ENCODE measurements at regions not wholly inside any gene's neighbourhood (a gene's known extent, or its start where the extent isn't known, plus 50 kb on each side); places are given as distances from the start of the nearest gene placed in this dataset.

DNA sequence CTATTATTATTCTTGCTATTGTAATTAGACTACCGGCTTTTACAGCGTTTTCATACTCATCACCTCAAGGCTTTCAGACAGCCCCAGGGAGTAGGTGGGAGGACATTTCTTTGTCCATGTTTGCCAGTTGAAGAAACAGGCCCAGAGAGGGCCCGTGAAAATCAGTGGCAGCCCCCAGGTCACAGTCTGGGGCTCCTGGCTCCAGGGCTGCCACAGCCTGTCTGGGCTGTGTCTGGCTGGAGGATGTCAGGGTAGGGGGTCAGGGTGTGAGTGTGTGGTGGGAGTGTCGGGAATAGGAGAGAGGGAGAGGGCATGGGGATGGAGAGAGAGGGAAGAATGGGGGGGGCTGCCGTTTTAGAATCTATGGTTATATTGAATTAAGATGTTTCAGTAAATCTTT is 118.2 kb upstream of the TLE3 start:
- Histone ChIP-seq H3K27ac (no peak overlapping the region), H3K9me3 (ENCODE audit: low read depth) (no peaks in the 10 kb centered on the region), H3K79me2 (no peaks in the 10 kb centered on the region), H3K27me3 (no peaks in the 10 kb centered on the region), H3K36me3 (replicated peaks; ENCODE audit: insufficient read depth, low read depth) (no peaks in the 10 kb centered on the region), H4K20me1 (ENCODE audit: insufficient read depth, poor library complexity, severe bottlenecking) (no peaks in the 10 kb centered on the region), H3K9me2 (replicated peaks; ENCODE audit: insufficient read depth) (no peaks in the 10 kb centered on the region), H2AFZ (no peak overlapping the region), H3K4me1 (ENCODE audit: insufficient read depth) (no peaks in the 10 kb centered on the region), H3K4me3 (no peak overlapping the region), H3K4me2 (no peak overlapping the region)
- no peak for DNase-seq (ENCODE audit: low spot score)
- no peak for TF ChIP-seq EZH2phosphoT487 (IDR thresholded peaks at IDR 0.05; ENCODE audit: low read depth, severe bottlenecking, unreplicated experiment)
- TF ChIP-seq, protein P1, sequence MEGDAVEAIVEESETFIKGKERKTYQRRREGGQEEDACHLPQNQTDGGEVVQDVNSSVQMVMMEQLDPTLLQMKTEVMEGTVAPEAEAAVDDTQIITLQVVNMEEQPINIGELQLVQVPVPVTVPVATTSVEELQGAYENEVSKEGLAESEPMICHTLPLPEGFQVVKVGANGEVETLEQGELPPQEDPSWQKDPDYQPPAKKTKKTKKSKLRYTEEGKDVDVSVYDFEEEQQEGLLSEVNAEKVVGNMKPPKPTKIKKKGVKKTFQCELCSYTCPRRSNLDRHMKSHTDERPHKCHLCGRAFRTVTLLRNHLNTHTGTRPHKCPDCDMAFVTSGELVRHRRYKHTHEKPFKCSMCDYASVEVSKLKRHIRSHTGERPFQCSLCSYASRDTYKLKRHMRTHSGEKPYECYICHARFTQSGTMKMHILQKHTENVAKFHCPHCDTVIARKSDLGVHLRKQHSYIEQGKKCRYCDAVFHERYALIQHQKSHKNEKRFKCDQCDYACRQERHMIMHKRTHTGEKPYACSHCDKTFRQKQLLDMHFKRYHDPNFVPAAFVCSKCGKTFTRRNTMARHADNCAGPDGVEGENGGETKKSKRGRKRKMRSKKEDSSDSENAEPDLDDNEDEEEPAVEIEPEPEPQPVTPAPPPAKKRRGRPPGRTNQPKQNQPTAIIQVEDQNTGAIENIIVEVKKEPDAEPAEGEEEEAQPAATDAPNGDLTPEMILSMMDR (IDR thresholded peaks at IDR 0.05; ENCODE audit: poor library complexity) = no peak
- no peak for TF ChIP-seq EZH2 (IDR thresholded peaks at IDR 0.05; ENCODE audit: borderline replicate concordance)
- 74% methylated on average over 5 of the region's 5 CpGs for WGBS (ENCODE audit: low lambda C conversion rate, missing lambda C conversion rate)

DNA sequence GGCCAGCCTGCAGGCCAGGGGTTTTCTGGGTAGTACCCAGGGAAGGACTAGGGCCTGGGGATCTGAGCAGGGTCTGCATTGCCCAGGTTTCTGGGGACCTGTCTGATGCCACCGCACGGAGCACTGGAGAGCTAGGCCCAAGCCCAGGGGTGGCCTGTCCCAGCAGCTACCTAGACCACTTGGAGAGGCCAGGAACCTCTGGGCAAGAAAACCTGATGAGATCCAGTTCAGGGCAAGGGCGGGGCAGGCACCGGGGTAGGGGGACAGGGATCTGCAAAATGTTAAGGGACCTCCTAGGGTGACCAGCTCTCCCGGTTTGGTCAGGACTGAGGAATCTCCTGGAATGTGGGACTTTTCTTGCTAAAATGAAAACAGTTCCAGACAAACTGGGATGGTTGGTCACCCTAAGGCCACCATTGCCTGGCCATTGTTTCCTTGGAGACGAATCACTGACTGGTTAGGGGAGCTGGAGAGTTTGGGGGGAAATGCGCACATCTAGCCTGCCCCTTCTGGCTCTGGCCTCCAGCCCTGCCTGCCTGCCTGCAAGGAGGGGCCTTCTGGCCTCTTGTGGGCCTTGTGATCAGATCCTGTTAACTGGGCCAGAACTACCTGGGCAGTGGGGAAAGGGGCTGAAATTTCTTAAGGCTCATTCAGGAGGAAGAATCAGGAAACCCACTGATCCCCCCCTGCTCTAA is 117.4 kb upstream of the TLE3 start:
- H4K20me1 ChIP-seq (ENCODE audit: insufficient read depth, poor library complexity, severe bottlenecking) = no peaks in the 10 kb centered on the region
- WGBS (ENCODE audit: low lambda C conversion rate, missing lambda C conversion rate) = 90% methylated on average over 7 of the region's 7 CpGs
- no peaks in the 10 kb centered on the region for H3K27me3 ChIP-seq
- DNase-seq (ENCODE audit: low spot score) = no peak
- H3K36me3 ChIP-seq (replicated peaks; ENCODE audit: insufficient read depth, low read depth) = no peaks in the 10 kb centered on the region
- no peak overlapping the region for H2AFZ ChIP-seq
- H3K79me2 ChIP-seq = no peaks in the 10 kb centered on the region
- no peak overlapping the region for H3K27ac ChIP-seq
- TF ChIP-seq, protein P1 (IDR thresholded peaks at IDR 0.05; ENCODE audit: poor library complexity) = no peak
- TF ChIP-seq EZH2phosphoT487 (IDR thresholded peaks at IDR 0.05; ENCODE audit: low read depth, severe bottlenecking, unreplicated experiment) (no peak), EZH2 (IDR thresholded peaks at IDR 0.05; ENCODE audit: borderline replicate concordance) (no peak)
- H3K9me3 ChIP-seq (ENCODE audit: low read depth) = no peaks in the 10 kb centered on the region
- no peaks in the 10 kb centered on the region for H3K4me1 ChIP-seq (ENCODE audit: insufficient read depth)
- H3K4me3 ChIP-seq = no peak overlapping the region
- no peak overlapping the region for H3K4me2 ChIP-seq
- no peaks in the 10 kb centered on the region for H3K9me2 ChIP-seq (replicated peaks; ENCODE audit: insufficient read depth)

GRCh38 chr15:70214276-70214675 is 116.6 kb upstream of the TLE3 start:
- DNase-seq (ENCODE audit: low spot score) = no peak
- Histone ChIP-seq H3K4me1 (ENCODE audit: insufficient read depth) (no peaks in the 10 kb centered on the region), H3K79me2 (no peaks in the 10 kb centered on the region), H3K27me3 (no peaks in the 10 kb centered on the region), H3K9me2 (replicated peaks; ENCODE audit: insufficient read depth) (no peaks in the 10 kb centered on the region), H3K36me3 (replicated peaks; ENCODE audit: insufficient read depth, low read depth) (no peaks in the 10 kb centered on the region), H4K20me1 (ENCODE audit: insufficient read depth, poor library complexity, severe bottlenecking) (no peaks in the 10 kb centered on the region), H3K4me3 (no peak overlapping the region), H3K27ac (no peak overlapping the region), H3K4me2 (no peak overlapping the region), H3K9me3 (ENCODE audit: low read depth) (no peaks in the 10 kb centered on the region), H2AFZ (no peak overlapping the region)
- TF ChIP-seq EZH2 (IDR thresholded peaks at IDR 0.05; ENCODE audit: borderline replicate concordance) (no peak), EZH2phosphoT487 (IDR thresholded peaks at IDR 0.05; ENCODE audit: low read depth, severe bottlenecking, unreplicated experiment) (no peak)
- TF ChIP-seq, protein P1 (IDR thresholded peaks at IDR 0.05; ENCODE audit: poor library complexity) = no peak
- WGBS (ENCODE audit: low lambda C conversion rate, missing lambda C conversion rate) = 89% methylated on average over 5 of the region's 5 CpGs

Measured in hepatocyte (in vitro differentiated cells).